HL-60 (cell line): ENCODE measurements at regions not wholly inside any gene's neighbourhood (a gene's known extent, or its start where the extent isn't known, plus 50 kb on each side); places are given as distances from the start of the nearest gene placed in this dataset.

Experiments
- GABPA ChIP-seq: IDR thresholded peaks from 2 replicates; pipeline ENCODE4 v1.6.1; 2012; ENCODE audit warnings: low read depth
- POLR2AphosphoS5 ChIP-seq: IDR thresholded peaks from 2 replicates; pipeline ENCODE4 v1.6.1; 2012; ENCODE audit warnings: low read depth
- SPI1 ChIP-seq: IDR thresholded peaks from 2 replicates; pipeline ENCODE4 v1.6.1; 2012; ENCODE audit warnings: low read depth, mild to moderate bottlenecking, borderline replicate concordance
- TF ChIP-seq, protein P1 (sequence below): IDR thresholded peaks from one replicate; pipeline ENCODE4 v1.5.1; 2011; ENCODE audit warnings: low read length, control low read depth, inconsistent platforms; ENCODE audit not compliant: insufficient read depth
- TF ChIP-seq, protein P2 (sequence below): IDR thresholded peaks from 2 replicates; pipeline ENCODE4 v1.6.1; 2012; ENCODE audit warnings: low read depth; ENCODE audit not compliant: insufficient replicate concordance

DNA sequence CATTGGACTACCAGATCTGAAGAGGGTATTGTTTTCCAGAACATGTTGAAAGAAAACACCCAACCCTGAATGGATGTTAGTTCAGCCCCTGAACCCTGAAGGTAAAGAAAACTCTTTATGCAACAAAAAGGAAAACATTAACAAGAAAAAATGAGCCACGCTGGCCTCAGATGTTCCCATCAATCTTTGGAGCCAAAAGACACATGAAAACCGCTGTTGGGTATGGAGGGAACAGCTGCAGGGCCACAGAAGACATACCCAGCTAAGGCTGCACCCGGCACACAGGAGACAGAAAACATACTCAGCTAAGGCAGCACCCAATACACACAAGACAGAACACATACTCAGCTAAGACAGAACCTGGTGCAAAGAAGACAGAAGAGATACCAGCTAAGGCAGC lies 51.3 kb upstream of the GALNT9 start:
- no peak for TF ChIP-seq POLR2AphosphoS5
- TF ChIP-seq, protein P1, sequence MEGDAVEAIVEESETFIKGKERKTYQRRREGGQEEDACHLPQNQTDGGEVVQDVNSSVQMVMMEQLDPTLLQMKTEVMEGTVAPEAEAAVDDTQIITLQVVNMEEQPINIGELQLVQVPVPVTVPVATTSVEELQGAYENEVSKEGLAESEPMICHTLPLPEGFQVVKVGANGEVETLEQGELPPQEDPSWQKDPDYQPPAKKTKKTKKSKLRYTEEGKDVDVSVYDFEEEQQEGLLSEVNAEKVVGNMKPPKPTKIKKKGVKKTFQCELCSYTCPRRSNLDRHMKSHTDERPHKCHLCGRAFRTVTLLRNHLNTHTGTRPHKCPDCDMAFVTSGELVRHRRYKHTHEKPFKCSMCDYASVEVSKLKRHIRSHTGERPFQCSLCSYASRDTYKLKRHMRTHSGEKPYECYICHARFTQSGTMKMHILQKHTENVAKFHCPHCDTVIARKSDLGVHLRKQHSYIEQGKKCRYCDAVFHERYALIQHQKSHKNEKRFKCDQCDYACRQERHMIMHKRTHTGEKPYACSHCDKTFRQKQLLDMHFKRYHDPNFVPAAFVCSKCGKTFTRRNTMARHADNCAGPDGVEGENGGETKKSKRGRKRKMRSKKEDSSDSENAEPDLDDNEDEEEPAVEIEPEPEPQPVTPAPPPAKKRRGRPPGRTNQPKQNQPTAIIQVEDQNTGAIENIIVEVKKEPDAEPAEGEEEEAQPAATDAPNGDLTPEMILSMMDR: no peak
- TF ChIP-seq GABPA: no peak
- TF ChIP-seq, protein P2, sequence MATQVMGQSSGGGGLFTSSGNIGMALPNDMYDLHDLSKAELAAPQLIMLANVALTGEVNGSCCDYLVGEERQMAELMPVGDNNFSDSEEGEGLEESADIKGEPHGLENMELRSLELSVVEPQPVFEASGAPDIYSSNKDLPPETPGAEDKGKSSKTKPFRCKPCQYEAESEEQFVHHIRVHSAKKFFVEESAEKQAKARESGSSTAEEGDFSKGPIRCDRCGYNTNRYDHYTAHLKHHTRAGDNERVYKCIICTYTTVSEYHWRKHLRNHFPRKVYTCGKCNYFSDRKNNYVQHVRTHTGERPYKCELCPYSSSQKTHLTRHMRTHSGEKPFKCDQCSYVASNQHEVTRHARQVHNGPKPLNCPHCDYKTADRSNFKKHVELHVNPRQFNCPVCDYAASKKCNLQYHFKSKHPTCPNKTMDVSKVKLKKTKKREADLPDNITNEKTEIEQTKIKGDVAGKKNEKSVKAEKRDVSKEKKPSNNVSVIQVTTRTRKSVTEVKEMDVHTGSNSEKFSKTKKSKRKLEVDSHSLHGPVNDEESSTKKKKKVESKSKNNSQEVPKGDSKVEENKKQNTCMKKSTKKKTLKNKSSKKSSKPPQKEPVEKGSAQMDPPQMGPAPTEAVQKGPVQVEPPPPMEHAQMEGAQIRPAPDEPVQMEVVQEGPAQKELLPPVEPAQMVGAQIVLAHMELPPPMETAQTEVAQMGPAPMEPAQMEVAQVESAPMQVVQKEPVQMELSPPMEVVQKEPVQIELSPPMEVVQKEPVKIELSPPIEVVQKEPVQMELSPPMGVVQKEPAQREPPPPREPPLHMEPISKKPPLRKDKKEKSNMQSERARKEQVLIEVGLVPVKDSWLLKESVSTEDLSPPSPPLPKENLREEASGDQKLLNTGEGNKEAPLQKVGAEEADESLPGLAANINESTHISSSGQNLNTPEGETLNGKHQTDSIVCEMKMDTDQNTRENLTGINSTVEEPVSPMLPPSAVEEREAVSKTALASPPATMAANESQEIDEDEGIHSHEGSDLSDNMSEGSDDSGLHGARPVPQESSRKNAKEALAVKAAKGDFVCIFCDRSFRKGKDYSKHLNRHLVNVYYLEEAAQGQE: no peak
- no peak for TF ChIP-seq SPI1
